Stimulated activated CD8-positive, alpha-beta memory T cell treated with anti-CD3 and anti-CD28 coated beads, Interleukin-7, amount 100 ng/mL, for 1 hour (primary cell): ENCODE measurements at regions not wholly inside any gene's neighbourhood (a gene's known extent, or its start where the extent isn't known, plus 50 kb on each side); places are given as distances from the start of the nearest gene placed in this dataset.
"Not testable (repeated sequence)": the region's sequence is repeated elsewhere in the genome, so short reads cannot be mapped to it uniquely, and the experiment has no call there.

ENCODE experiments used
- DNase-seq, 2 donors: peaks; one replicate each; pipeline ENCODE4 v3.0.0-alpha.2; 2020; ENCODE audit warnings: low read depth in 2 of 2

GRCh38 chr2:239745386-239746227 lies 279.5 kb downstream of the NDUFA10 start:
- no peak for DNase-seq

- DNase-seq: no peak
These were observed 280.3 kb downstream of the NDUFA10 start for GRCh38 chr2:239744706-239745340.

GRCh38 chr2:239743206-239743605 lies 281.9 kb downstream of the NDUFA10 start:
- no peak for DNase-seq

GRCh38 chr2:239742377-239742776 lies 282.8 kb downstream of the NDUFA10 start:
- DNase-seq: no peak

- DNase-seq: no peak
These were observed 285.9 kb downstream of the NDUFA10 start for GRCh38 chr2:239739206-239739605.

GRCh38 chr2:239738159-239738558 lies 287.0 kb downstream of the NDUFA10 start:
- no peak for DNase-seq

GRCh38 chr2:239737144-239737463 lies 288.0 kb downstream of the NDUFA10 start:
- DNase-seq: no peak

GRCh38 chr2:239736358-239737143 lies 288.6 kb downstream of the NDUFA10 start:
- DNase-seq: no peak

- no peak for DNase-seq
These were observed 289.2 kb downstream of the NDUFA10 start for GRCh38 chr2:239735829-239736357.

GRCh38 chr2:239735131-239735828 lies 289.9 kb downstream of the NDUFA10 start:
- no peak for DNase-seq

GRCh38 chr2:239734436-239735005 lies 290.6 kb downstream of the NDUFA10 start:
- no peak for DNase-seq

GRCh38 chr2:239732666-239733010 lies 292.5 kb downstream of the NDUFA10 start:
- DNase-seq: no peak

GRCh38 chr2:239731998-239732665 lies 293.0 kb downstream of the NDUFA10 start:
- no peak for DNase-seq

- no peak for DNase-seq
These were observed 293.7 kb downstream of the NDUFA10 start for GRCh38 chr2:239731422-239731821.

GRCh38 chr2:239730897-239731296 lies 294.2 kb downstream of the NDUFA10 start:
- DNase-seq: no peak

- not testable (repeated sequence) for DNase-seq
These were observed 294.6 kb downstream of the NDUFA10 start for GRCh38 chr2:239730567-239730882.

GRCh38 chr2:239729681-239730566 lies 295.2 kb downstream of the NDUFA10 start:
- DNase-seq: no peak

- DNase-seq: no peak
These were observed 296.0 kb downstream of the NDUFA10 start for GRCh38 chr2:239729151-239729550.

GRCh38 chr2:239728751-239729150 lies 296.4 kb downstream of the NDUFA10 start:
- no peak for DNase-seq
